ENCODE measurements at regions not wholly inside any gene's neighbourhood (a gene's known extent, or its start where the extent isn't known, plus 50 kb on each side); places are given as distances from the start of the nearest gene placed in this dataset.

- in situ Hi-C loops (cut with MboI) (no loop called here), intact Hi-C loops (cut with micrococcal nuclease; ENCODE audit: unreplicated experiment) (no loop called here)
- DNase-seq (ENCODE audit: low read depth, low spot score) (no peak), FAIRE-seq (no peak), ATAC-seq (no peak)
- ChIA-PET CTCF (no interaction called here), SMC1A (ENCODE audit: uncharacterized antibody, unreplicated experiment) (interaction anchor here (1.4 kb wide), 1 partner anchor 10 kb away, joined by 3 read pairs; no protein-coding TSS in a partner anchor), POLR2A (no interaction called here), RAD21 (ENCODE audit: unreplicated experiment) (no interaction called here)
- H3K9me3 ChIP-seq (replicated peaks; ENCODE audit: control insufficient read depth, insufficient read depth, low read length), result no peaks in the 10 kb centered on the region
- no peak overlapping the region for H3K4me2 ChIP-seq (ENCODE audit: control insufficient read depth, insufficient read depth)
- no peak overlapping the region for H3K4me3 ChIP-seq
- no peaks in the 10 kb centered on the region for H3K79me2 ChIP-seq (ENCODE audit: control insufficient read depth, insufficient read depth, low read length)
- no peak overlapping the region for H3K27ac ChIP-seq (ENCODE audit: control insufficient read depth, insufficient read depth)
- H3K4me1 ChIP-seq (ENCODE audit: control insufficient read depth, insufficient read depth, low read length), result no peaks in the 10 kb centered on the region
- no peak overlapping the region for H3K9ac ChIP-seq (ENCODE audit: control insufficient read depth, insufficient read depth, low read length)
- H3K27me3 ChIP-seq (replicated peaks in 1 of 2; ENCODE audit: control insufficient read depth in 2 of 2, insufficient read depth in 2 of 2, low read length in 1 of 2), result no peaks in the 10 kb centered on the region
- no TSS peak for BruUV-seq (replicated peaks)
- no peaks in the 10 kb centered on the region for H4K20me1 ChIP-seq (ENCODE audit: control insufficient read depth, insufficient read depth)
- WGBS (ENCODE audit: insufficient coverage, insufficient replicate concordance, low lambda C conversion rate, missing lambda C conversion rate), result 28% methylated on average over 2 of the region's 2 CpGs
- TF ChIP-seq E2F8 (IDR thresholded peaks at IDR 0.05; ENCODE audit: low read depth, partially characterized antibody) (no peak), CREM (IDR thresholded peaks at IDR 0.05; ENCODE audit: low read depth) (no peak), ETV6 (conservative IDR thresholded peaks at IDR 0.05 in 1 of 2, IDR thresholded peaks at IDR 0.05 in 1 of 2; ENCODE audit: borderline replicate concordance in 1 of 2, low read depth in 1 of 2) (no peak), CBFB (IDR thresholded peaks at IDR 0.05; ENCODE audit: low read depth) (no peak), KLF5 (IDR thresholded peaks at IDR 0.05; ENCODE audit: partially characterized antibody) (no peak), HCFC1 (IDR thresholded peaks at IDR 0.05; ENCODE audit: low read length) (no peak), POLR2AphosphoS2 (IDR thresholded peaks at IDR 0.05; ENCODE audit: low read depth, low read length) (no peak), POU2F2 (IDR thresholded peaks at IDR 0.05; ENCODE audit: borderline replicate concordance, low read depth, low read length) (no peak), ASH2L (IDR thresholded peaks at IDR 0.05; ENCODE audit: borderline replicate concordance, low read depth) (no peak), SREBF2 (IDR thresholded peaks at IDR 0.05; ENCODE audit: low read length) (no peak), ZBTB11 (CRISPR knock-in tag; IDR thresholded peaks at IDR 0.05) (no peak), NFYA (IDR thresholded peaks at IDR 0.05; ENCODE audit: borderline replicate concordance, low read depth, low read length) (no peak), BMI1 (IDR thresholded peaks at IDR 0.05; ENCODE audit: borderline replicate concordance) (no peak), ATF2 (IDR thresholded peaks at IDR 0.05; ENCODE audit: low read length) (no peak), CBX5 (IDR thresholded peaks at IDR 0.05; ENCODE audit: low read depth) (no peak), IRF4 (IDR thresholded peaks at IDR 0.05; ENCODE audit: low read depth, low read length) (no peak), ZNF217 (IDR thresholded peaks at IDR 0.05) (no peak), ZNF274 (IDR thresholded peaks at IDR 0.05; ENCODE audit: insufficient read depth, insufficient read length) (no peak), ZNF622 (IDR thresholded peaks at IDR 0.05) (no peak), RFX5 (IDR thresholded peaks at IDR 0.05; ENCODE audit: low read depth, low read length) (no peak)
- H3K36me3 ChIP-seq (ENCODE audit: control insufficient read depth in 2 of 2, insufficient read depth in 2 of 2, low read length in 1 of 2), result no peaks in the 10 kb centered on the region
- no peak overlapping the region for H2AFZ ChIP-seq (ENCODE audit: control insufficient read depth, low read depth, low read length)
These were observed 608.7 kb upstream of the SEMA6A start for GRCh38 chr5:117183326-117183725.

All from GM12878 (cell line).